ENCODE measurements at regions not wholly inside any gene's neighbourhood (a gene's known extent, or its start where the extent isn't known, plus 50 kb on each side); places are given as distances from the start of the nearest gene placed in this dataset.

- no peak overlapping the region for H3K27ac ChIP-seq
- TF ChIP-seq ZFX (IDR thresholded peaks at IDR 0.05) = no peak
- TF ChIP-seq, protein P1, sequence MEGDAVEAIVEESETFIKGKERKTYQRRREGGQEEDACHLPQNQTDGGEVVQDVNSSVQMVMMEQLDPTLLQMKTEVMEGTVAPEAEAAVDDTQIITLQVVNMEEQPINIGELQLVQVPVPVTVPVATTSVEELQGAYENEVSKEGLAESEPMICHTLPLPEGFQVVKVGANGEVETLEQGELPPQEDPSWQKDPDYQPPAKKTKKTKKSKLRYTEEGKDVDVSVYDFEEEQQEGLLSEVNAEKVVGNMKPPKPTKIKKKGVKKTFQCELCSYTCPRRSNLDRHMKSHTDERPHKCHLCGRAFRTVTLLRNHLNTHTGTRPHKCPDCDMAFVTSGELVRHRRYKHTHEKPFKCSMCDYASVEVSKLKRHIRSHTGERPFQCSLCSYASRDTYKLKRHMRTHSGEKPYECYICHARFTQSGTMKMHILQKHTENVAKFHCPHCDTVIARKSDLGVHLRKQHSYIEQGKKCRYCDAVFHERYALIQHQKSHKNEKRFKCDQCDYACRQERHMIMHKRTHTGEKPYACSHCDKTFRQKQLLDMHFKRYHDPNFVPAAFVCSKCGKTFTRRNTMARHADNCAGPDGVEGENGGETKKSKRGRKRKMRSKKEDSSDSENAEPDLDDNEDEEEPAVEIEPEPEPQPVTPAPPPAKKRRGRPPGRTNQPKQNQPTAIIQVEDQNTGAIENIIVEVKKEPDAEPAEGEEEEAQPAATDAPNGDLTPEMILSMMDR (conservative IDR thresholded peaks at IDR 0.05) = peak; percentile 29
Observed at GRCh38 chr7:49187543-49188268, 263.4 kb downstream of the CDC14C start.

- H3K27ac ChIP-seq = no peak overlapping the region
- no peak for TF ChIP-seq ZFX (IDR thresholded peaks at IDR 0.05)
- TF ChIP-seq, protein P1 (conservative IDR thresholded peaks at IDR 0.05) = no peak
Observed at GRCh38 chr7:49228426-49229098, 304.2 kb downstream of the CDC14C start.

- no peak overlapping the region for H3K27ac ChIP-seq
- TF ChIP-seq ZFX (IDR thresholded peaks at IDR 0.05) = no peak
- TF ChIP-seq, protein P1 (conservative IDR thresholded peaks at IDR 0.05) = no peak
Observed at GRCh38 chr7:49229246-49229645, 304.9 kb downstream of the CDC14C start.

GRCh38 chr7:49243521-49243920 lies 319.2 kb downstream of the CDC14C start:
- TF ChIP-seq ZFX (IDR thresholded peaks at IDR 0.05) = no peak
- TF ChIP-seq, protein P1 (conservative IDR thresholded peaks at IDR 0.05) = peak; percentile 36
- no peak overlapping the region for H3K27ac ChIP-seq

DNA sequence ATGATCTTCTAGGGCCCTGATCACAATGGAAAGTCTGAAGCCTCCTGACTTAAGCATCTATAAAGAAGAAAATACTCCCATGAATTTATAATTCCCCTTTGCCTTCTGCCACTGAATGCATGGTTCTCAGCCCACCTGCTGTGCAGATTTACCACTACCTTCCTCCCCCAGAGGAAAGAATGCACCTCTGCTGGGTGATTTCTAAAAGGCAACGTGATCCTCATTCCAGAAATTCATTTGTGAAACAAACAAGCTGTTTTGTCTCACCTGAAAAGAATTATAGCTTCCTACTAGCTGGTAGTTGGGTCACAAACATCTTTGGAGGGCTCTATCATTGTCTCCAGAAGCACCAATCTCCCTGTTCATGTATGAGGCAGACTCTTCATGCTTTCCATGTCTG lies 320.2 kb downstream of the CDC14C start:
- no peak overlapping the region for H3K27ac ChIP-seq
- TF ChIP-seq, protein P1 (conservative IDR thresholded peaks at IDR 0.05) = no peak
- TF ChIP-seq ZFX (IDR thresholded peaks at IDR 0.05) = no peak

DNA sequence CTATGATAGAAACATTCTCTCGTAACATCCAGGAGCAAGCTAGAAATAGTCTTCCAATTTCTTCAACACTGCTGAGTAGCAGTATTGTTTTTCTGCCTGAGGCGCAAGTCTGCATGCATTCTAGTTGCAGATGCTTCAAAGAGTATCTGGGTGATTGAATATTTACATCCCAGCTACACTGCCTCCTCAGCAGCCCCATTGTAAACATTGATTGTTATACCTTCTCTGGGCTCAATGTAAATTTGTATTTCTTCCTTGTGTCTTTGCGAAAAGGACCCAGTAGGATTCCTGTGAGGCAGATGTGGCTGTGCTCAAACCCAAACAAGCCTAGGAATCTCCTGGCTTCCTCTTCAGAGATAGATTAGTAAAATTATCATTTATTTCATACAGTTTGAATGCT lies 320.7 kb downstream of the CDC14C start:
- TF ChIP-seq, protein P1 (conservative IDR thresholded peaks at IDR 0.05) = no peak
- no peak for TF ChIP-seq ZFX (IDR thresholded peaks at IDR 0.05)
- H3K27ac ChIP-seq = no peak overlapping the region

GRCh38 chr7:49247759-49248158 lies 323.4 kb downstream of the CDC14C start:
- H3K27ac ChIP-seq = no peak overlapping the region
- no peak for TF ChIP-seq ZFX (IDR thresholded peaks at IDR 0.05)
- TF ChIP-seq, protein P1 (conservative IDR thresholded peaks at IDR 0.05) = no peak

All from C4-2B (cell line).